Liver (tissue), 3 donors: ENCODE measurements at regions not wholly inside any gene's neighbourhood (a gene's known extent, or its start where the extent isn't known, plus 50 kb on each side); places are given as distances from the start of the nearest gene placed in this dataset.

Experiments used
- EGR1 ChIP-seq, 2 donors: IDR thresholded peaks; 2 replicates each; pipeline ENCODE4 v1.6.1; 2016 to 2018; ENCODE audit warnings: antibody characterized with exemption in 2 of 2, low read depth in 2 of 2
- FOXA1 ChIP-seq: IDR thresholded peaks from 2 replicates; pipeline ENCODE4 v1.6.1; 2016; ENCODE audit warnings: antibody characterized with exemption
- RAD21 ChIP-seq, 2 donors: IDR thresholded peaks; 2 replicates each; pipeline ENCODE4 v1.6.1; 2016; ENCODE audit warnings: antibody characterized with exemption in 2 of 2, mild to moderate bottlenecking in 2 of 2
- TF ChIP-seq, protein P1 (sequence below): fragments of 150-350 bp; IDR thresholded peaks from 2 replicates; pipeline ENCODE4 v1.5.1; 2017; ENCODE audit warnings: improper control_type of control experiment, low read depth, low read length; ENCODE audit not compliant: missing input control
- donor health status: healthy.
- donor health status: healthy.

DNA sequence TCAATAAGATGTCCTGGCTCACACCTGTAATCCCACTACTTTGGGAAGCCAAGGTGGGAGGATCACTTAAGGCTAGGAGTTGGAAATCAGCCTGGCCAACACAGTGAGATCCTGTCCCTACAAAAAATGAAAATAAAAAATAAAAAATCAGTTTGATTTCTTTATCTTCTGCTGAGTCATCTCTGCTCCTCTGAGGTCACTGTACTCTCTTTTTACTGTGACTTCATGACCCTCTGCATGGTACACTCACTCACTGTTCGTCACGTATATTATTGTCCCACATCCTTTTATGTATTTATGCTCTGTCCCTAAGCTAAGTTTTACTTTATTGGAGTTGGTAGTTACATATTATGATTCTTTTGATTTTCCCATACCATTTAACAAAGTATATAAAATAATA lies 333.3 kb downstream of the PCDH7 start:
- TF ChIP-seq FOXA1 (no peak), RAD21 (IDR thresholded peaks at IDR 0.05) (no peak), EGR1 (IDR thresholded peaks at IDR 0.05; ENCODE audit: low read depth in 2 of 2) (no peak)
- TF ChIP-seq, protein P1, sequence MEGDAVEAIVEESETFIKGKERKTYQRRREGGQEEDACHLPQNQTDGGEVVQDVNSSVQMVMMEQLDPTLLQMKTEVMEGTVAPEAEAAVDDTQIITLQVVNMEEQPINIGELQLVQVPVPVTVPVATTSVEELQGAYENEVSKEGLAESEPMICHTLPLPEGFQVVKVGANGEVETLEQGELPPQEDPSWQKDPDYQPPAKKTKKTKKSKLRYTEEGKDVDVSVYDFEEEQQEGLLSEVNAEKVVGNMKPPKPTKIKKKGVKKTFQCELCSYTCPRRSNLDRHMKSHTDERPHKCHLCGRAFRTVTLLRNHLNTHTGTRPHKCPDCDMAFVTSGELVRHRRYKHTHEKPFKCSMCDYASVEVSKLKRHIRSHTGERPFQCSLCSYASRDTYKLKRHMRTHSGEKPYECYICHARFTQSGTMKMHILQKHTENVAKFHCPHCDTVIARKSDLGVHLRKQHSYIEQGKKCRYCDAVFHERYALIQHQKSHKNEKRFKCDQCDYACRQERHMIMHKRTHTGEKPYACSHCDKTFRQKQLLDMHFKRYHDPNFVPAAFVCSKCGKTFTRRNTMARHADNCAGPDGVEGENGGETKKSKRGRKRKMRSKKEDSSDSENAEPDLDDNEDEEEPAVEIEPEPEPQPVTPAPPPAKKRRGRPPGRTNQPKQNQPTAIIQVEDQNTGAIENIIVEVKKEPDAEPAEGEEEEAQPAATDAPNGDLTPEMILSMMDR, result no peak
